GM12891 (cell line): ENCODE measurements at regions not wholly inside any gene's neighbourhood (a gene's known extent, or its start where the extent isn't known, plus 50 kb on each side); places are given as distances from the start of the nearest gene placed in this dataset.

Source experiments
- PAX5 ChIP-seq: IDR thresholded peaks from 2 replicates; pipeline ENCODE4 v1.6.1; 2011; ENCODE audit warnings: low read length, moderate library complexity, mild to moderate bottlenecking; ENCODE audit not compliant: insufficient read depth, severe bottlenecking
- POLR2A ChIP-seq: IDR thresholded peaks from 2 replicates; pipeline ENCODE4 v1.6.1; 2011; ENCODE audit warnings: low read depth, low read length, control low read depth
- POLR2AphosphoS5 ChIP-seq: IDR thresholded peaks from 2 replicates; pipeline ENCODE4 v1.6.1; 2011; ENCODE audit warnings: low read depth, low read length, control low read depth
- POU2F2 ChIP-seq: IDR thresholded peaks from 2 replicates; pipeline ENCODE4 v1.6.1; 2011; ENCODE audit warnings: low read depth, mild to moderate bottlenecking, control low read depth, low read length, moderate library complexity
- SPI1 ChIP-seq: IDR thresholded peaks from 2 replicates; pipeline ENCODE4 v1.6.1; 2011; ENCODE audit warnings: low read depth, low read length, control low read depth
- TAF1 ChIP-seq: IDR thresholded peaks from 2 replicates; pipeline ENCODE4 v1.6.1; 2011; ENCODE audit warnings: low read depth, low read length, control low read depth

DNA sequence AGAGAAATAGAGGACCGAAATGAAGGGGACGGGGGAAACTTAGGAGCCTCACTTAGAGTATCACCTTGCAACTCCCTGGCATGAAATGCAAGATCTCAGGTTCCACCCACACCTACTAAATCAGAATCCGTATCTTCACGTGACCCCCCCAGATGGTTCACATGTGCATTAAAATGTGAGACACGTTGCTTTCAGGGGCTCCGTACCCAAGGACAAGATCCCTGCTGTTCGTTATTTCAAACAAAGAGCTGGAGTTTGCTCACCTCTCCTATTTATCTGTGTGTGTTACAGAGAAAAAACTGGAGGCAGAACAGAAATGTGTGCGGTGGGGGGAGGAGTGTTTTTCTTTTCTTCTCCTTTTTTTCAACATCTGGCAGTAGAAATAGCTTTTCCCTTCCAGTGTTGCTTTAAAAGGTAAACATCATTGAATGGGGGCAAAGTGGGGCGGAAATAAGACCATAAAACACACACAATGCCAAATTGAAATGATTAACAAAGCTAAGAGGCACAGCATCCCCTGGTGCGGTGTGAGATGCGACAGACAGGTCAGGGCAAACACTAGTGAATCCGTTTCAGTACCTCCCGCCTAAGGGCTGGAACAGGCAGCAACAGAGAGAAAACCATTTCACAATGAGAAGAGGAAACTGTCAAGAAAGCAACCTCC, 145.4 kb downstream of the SOX9 start:
- TF ChIP-seq POLR2A: no peak
- TF ChIP-seq SPI1: no peak
- TF ChIP-seq TAF1: no peak
- TF ChIP-seq POLR2AphosphoS5: no peak
- TF ChIP-seq PAX5: no peak
- TF ChIP-seq POU2F2: no peak
